ENCODE measurements at regions not wholly inside any gene's neighbourhood (a gene's known extent, or its start where the extent isn't known, plus 50 kb on each side); places are given as distances from the start of the nearest gene placed in this dataset.
"Not testable (repeated sequence)": the region's sequence is repeated elsewhere in the genome, so short reads cannot be mapped to it uniquely, and the experiment has no call there.

DNA sequence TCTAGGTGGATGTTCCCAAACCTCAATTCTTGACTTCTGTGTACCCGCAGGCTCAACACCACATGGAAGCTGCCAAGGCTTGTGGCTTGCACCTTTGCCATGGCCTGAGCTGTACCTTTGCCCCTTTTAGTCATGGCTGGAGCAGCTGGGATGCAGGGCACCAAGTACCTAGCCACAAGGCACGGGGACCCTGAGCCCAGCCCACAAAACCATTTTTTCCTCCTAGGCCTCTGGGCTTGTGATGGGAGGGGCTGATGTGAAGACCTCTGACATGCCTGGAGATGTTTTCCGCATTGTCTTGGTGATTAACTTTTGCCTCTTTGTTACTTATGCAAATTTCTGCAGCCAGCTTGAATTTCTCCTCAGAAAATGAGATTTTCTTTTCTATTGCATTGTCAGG is 156.7 kb downstream of the UTRN start:
- TF ChIP-seq CTCF (IDR thresholded peaks at IDR 0.05); EZH2 (IDR thresholded peaks at IDR 0.05; ENCODE audit: borderline replicate concordance, insufficient read depth, low read depth, low read length, poor library complexity, severe bottlenecking): not testable (repeated sequence)
